Caco-2 (cell line): ENCODE measurements at regions not wholly inside any gene's neighbourhood (a gene's known extent, or its start where the extent isn't known, plus 50 kb on each side); places are given as distances from the start of the nearest gene placed in this dataset.
"Not testable (repeated sequence)": the region's sequence is repeated elsewhere in the genome, so short reads cannot be mapped to it uniquely, and the experiment has no call there.

Experiments
- BruUV-seq: library from RNA; stranded (reverse); fragments of 400-500 nt; replicated peaks from 2 replicates; lab custom pipeline; 2021; lab: Mats Ljungman, UMichigan
- CTCF ChIA-PET: fragments of 300-600 bp; sonication (Branson Sonifier 250); formaldehyde crosslinking; loops from one replicate; lab custom pipeline; 2022; ENCODE audit warnings: antibody characterized with exemption; lab: Charles Lee
- POLR2A ChIA-PET: fragments of 300-600 bp; sonication (Branson Sonifier 250); formaldehyde crosslinking; loops from one replicate; lab custom pipeline; 2022; ENCODE audit warnings: antibody characterized with exemption; lab: Charles Lee
- DNase-seq, 2 experiments: peaks; one replicate each; pipeline versions ENCODE4 v3.0.0 to v3.0.0-alpha.2; 2020 to 2022
- H3K27me3 ChIP-seq: replicated peaks from 2 replicates; pipeline ENCODE4 v1.6.0; 2011; ENCODE audit warnings: low read length; ENCODE audit not compliant: control insufficient read depth, insufficient read depth
- H3K36me3 ChIP-seq: 2 replicates; pipeline ENCODE4 v1.5.1; 2011; ENCODE audit warnings: low read length; ENCODE audit not compliant: control insufficient read depth, insufficient read depth
- H3K4me1 ChIP-seq: fragments of 250-450 bp; sonication (Bioruptor Pico); 2 replicates; pipeline ENCODE4 v1.5.1; 2020; ENCODE audit warnings: mild to moderate bottlenecking
- H3K4me3 ChIP-seq: 2 replicates; pipeline ENCODE4 v1.5.1; 2011; ENCODE audit warnings: low read depth, mild to moderate bottlenecking, control low read depth, low read length
- H3K9me3 ChIP-seq: fragments of 250-450 bp; sonication (Bioruptor Pico); 2 replicates; pipeline ENCODE4 v1.5.1; 2020; ENCODE audit warnings: mild to moderate bottlenecking, moderate library complexity
- H3K27ac Mint-ChIP-seq: one replicate; pipeline ENCODE4 v1.8.0; 2022; ENCODE audit warnings: mixed read lengths; ENCODE audit not compliant: unreplicated experiment
- H3K27me3 Mint-ChIP-seq: one replicate; pipeline ENCODE4 v1.8.0; 2022; ENCODE audit warnings: mixed read lengths; ENCODE audit not compliant: insufficient read depth, unreplicated experiment
- H3K36me3 Mint-ChIP-seq: one replicate; pipeline ENCODE4 v1.8.0; 2022; ENCODE audit warnings: mild to moderate bottlenecking, mixed read lengths; ENCODE audit not compliant: insufficient read depth, unreplicated experiment
- H3K4me1 Mint-ChIP-seq: one replicate; pipeline ENCODE4 v1.8.0; 2022; ENCODE audit warnings: low read depth, mixed read lengths; ENCODE audit not compliant: unreplicated experiment
- H3K4me3 Mint-ChIP-seq: one replicate; pipeline ENCODE4 v1.8.0; 2022; ENCODE audit warnings: mild to moderate bottlenecking, moderate library complexity, mixed read lengths; ENCODE audit not compliant: unreplicated experiment
- H3K9me3 Mint-ChIP-seq: one replicate; pipeline ENCODE4 v1.8.0; 2022; ENCODE audit warnings: mixed read lengths; ENCODE audit not compliant: unreplicated experiment
- intact Hi-C: fragments of 100-400 bp; cut with micrococcal nuclease; formaldehyde crosslinking; loops from one replicate; pipeline ENCODE4 v1.10.0; 2022; ENCODE audit not compliant: unreplicated experiment
- TF ChIP-seq, protein P1 (sequence below), 2 experiments: fragments of 200-600 bp in 1 of 2; IDR thresholded peaks; 1 replicate in 1 of 2; 2 replicates in 1 of 2; pipeline versions ENCODE4 v1.5.1 to v1.8.0; 2011 to 2022; ENCODE audit warnings: antibody characterized with exemption in 1 of 2, control low read depth in 1 of 2, inconsistent platforms in 1 of 2, low read depth in 1 of 2, low read length in 1 of 2, mild to moderate bottlenecking in 1 of 2, moderate library complexity in 1 of 2; ENCODE audit not compliant: insufficient read depth in 1 of 2, severe bottlenecking in 1 of 2, unreplicated experiment in 1 of 2

DNA sequence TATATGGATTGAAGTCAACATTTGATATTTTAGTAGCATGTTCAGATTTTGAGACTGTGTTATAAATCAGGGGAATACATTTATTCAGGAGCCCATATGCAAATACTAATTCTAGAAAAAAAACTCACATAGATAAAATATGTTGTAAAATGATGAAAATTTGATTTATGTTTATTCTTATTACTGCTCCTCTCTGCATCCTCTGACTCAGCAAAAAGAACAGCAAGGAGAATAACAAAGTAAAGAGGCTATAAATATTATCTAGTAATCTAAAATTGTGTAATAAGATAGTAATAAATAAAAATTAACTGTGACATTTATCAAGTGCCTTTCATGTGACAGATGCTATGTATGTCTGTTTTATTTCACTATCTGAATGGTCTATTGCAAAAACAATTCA is 507.2 kb upstream of the ANO3 start:
- TF ChIP-seq, protein P1, sequence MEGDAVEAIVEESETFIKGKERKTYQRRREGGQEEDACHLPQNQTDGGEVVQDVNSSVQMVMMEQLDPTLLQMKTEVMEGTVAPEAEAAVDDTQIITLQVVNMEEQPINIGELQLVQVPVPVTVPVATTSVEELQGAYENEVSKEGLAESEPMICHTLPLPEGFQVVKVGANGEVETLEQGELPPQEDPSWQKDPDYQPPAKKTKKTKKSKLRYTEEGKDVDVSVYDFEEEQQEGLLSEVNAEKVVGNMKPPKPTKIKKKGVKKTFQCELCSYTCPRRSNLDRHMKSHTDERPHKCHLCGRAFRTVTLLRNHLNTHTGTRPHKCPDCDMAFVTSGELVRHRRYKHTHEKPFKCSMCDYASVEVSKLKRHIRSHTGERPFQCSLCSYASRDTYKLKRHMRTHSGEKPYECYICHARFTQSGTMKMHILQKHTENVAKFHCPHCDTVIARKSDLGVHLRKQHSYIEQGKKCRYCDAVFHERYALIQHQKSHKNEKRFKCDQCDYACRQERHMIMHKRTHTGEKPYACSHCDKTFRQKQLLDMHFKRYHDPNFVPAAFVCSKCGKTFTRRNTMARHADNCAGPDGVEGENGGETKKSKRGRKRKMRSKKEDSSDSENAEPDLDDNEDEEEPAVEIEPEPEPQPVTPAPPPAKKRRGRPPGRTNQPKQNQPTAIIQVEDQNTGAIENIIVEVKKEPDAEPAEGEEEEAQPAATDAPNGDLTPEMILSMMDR (IDR thresholded peaks at IDR 0.05; ENCODE audit: insufficient read depth in 1 of 2, low read depth in 1 of 2, low read length in 1 of 2, severe bottlenecking in 1 of 2, unreplicated experiment in 1 of 2), result no peak
- no peaks in the 10 kb centered on the region for H3K27me3 Mint-ChIP-seq
- H3K9me3 ChIP-seq, result no peaks in the 10 kb centered on the region
- H3K36me3 Mint-ChIP-seq, result no peaks in the 10 kb centered on the region
- ChIA-PET CTCF (no interaction called here), POLR2A (no interaction called here)
- H3K9me3 Mint-ChIP-seq, result no peaks in the 10 kb centered on the region
- no peak overlapping the region for H3K4me3 Mint-ChIP-seq
- intact Hi-C loops, result no loop called here
- no peaks in the 10 kb centered on the region for H3K27me3 ChIP-seq
- DNase-seq, result no peak
- H3K4me1 Mint-ChIP-seq, result no peaks in the 10 kb centered on the region
- H3K27ac Mint-ChIP-seq, result no peak overlapping the region
- no peaks in the 10 kb centered on the region for H3K4me1 ChIP-seq
- no peaks in the 10 kb centered on the region for H3K36me3 ChIP-seq
- BruUV-seq, result no TSS peak
- no peak overlapping the region for H3K4me3 ChIP-seq

DNA sequence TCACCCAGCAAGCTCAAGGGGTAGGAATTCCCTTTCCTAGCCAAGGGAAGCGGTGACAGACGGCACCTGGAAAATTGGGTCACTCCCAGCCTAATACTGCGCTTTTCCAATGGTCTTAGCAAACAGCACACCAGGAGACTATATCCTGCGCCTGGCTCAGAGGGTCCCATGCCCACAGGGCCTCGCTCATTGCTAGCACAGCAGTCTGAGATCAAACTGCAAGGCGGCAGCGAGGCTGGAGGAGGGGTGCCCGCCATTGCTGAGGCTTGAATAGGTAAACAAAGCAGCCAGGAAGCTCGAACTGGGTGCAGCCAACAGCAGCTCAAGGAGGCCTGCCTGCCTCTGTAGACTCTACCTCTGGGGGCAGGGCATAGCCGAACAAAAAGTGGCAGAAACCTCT is 500.4 kb upstream of the ANO3 start:
- H3K36me3 Mint-ChIP-seq, BruUV-seq, H3K4me3 ChIP-seq, H3K27me3 Mint-ChIP-seq, DNase-seq, H3K4me1 ChIP-seq, H3K27me3 ChIP-seq, H3K4me1 Mint-ChIP-seq, H3K9me3 ChIP-seq, CTCF ChIA-PET, H3K36me3 ChIP-seq, intact Hi-C loops, POLR2A ChIA-PET, H3K27ac Mint-ChIP-seq, H3K4me3 Mint-ChIP-seq: not testable (repeated sequence)
- peaks cover 10% of the 10 kb centered on the region for H3K9me3 Mint-ChIP-seq

DNA sequence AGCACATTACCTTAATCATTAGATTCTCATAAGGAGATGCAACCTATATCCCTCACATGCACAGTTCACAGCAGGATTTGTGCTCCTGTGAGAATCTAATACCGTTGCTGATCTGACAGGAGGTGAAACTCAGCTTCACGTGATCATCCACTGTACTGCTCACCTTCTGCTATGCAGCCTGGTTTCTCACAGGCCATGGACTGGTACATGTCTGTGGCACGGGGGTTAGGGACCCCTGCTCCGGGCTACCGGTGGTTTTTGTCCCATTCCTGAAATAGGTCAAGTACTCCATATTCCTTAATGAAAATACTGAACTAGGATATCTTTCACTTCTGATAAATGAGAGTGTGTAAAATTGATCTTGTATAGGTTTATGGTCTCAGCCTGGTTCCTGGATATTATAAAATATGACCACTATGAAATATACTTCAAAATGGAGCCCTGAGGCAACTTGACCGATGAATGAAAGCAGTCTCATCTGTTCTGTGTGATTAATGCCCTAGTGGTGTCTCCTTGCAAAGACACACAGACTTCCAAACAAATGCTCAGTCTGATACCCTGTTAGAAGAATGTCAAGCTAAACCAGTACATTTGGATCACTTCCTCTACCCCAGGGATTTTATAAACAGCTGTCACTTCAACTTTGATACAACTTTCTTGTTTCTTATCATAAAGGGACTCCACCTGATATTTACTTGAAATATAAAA is 492.9 kb upstream of the ANO3 start:
- no peak for DNase-seq
- no peaks in the 10 kb centered on the region for H3K27me3 ChIP-seq
- no peaks in the 10 kb centered on the region for H3K4me1 ChIP-seq
- Mint-ChIP-seq H3K9me3 (peaks cover 6% of the 10 kb centered on the region), H3K27me3 (no peaks in the 10 kb centered on the region), H3K4me3 (no peak overlapping the region), H3K27ac (no peak overlapping the region), H3K36me3 (no peaks in the 10 kb centered on the region), H3K4me1 (no peaks in the 10 kb centered on the region)
- H3K36me3 ChIP-seq, result no peaks in the 10 kb centered on the region
- intact Hi-C loops, result no loop called here
- BruUV-seq, result no TSS peak
- TF ChIP-seq, protein P1 (IDR thresholded peaks at IDR 0.05; ENCODE audit: insufficient read depth in 1 of 2, low read depth in 1 of 2, low read length in 1 of 2, severe bottlenecking in 1 of 2, unreplicated experiment in 1 of 2), result no peak
- H3K9me3 ChIP-seq, result no peaks in the 10 kb centered on the region
- H3K4me3 ChIP-seq, result no peak overlapping the region
- POLR2A ChIA-PET, result no interaction called here
- CTCF ChIA-PET, result no interaction called here
